K562 (cell line): ENCODE measurements at regions not wholly inside any gene's neighbourhood (a gene's known extent, or its start where the extent isn't known, plus 50 kb on each side); places are given as distances from the start of the nearest gene placed in this dataset.

Source experiments
- CLOCK ChIP-seq: fragments of 250-450 bp; sonication (Bioruptor Pico); IDR thresholded peaks from 2 replicates; pipeline ENCODE4 v1.4.0; 2020; ENCODE audit warnings: mild to moderate bottlenecking, moderate library complexity, borderline replicate concordance
- ESRRB ChIP-seq: fragments of 250-450 bp; sonication (Bioruptor Pico); IDR thresholded peaks from 2 replicates; pipeline ENCODE4 v1.5.0; 2020; ENCODE audit warnings: mild to moderate bottlenecking, moderate library complexity, borderline replicate concordance
- RBM39 ChIP-seq: fragments of 200-400 bp; formaldehyde crosslinking; optimal IDR thresholded peaks from 2 replicates; pipeline ENCODE3; 2018; ENCODE audit warnings: low read depth, low read length
- SAFB2 ChIP-seq: fragments of 200-400 bp; formaldehyde crosslinking; IDR thresholded peaks from 2 replicates; pipeline ENCODE4 v1.6.1; 2018; ENCODE audit warnings: borderline replicate concordance, low read length, low read depth, moderate library complexity; ENCODE audit not compliant: severe bottlenecking
- THAP12 ChIP-seq: fragments of 250-450 bp; sonication (Bioruptor Pico); IDR thresholded peaks from 2 replicates; pipeline ENCODE4 v1.9.0; 2021; ENCODE audit warnings: mild to moderate bottlenecking, inconsistent platforms
- ZNF165 ChIP-seq: fragments of 250-450 bp; sonication (Bioruptor Pico); IDR thresholded peaks from 2 replicates; pipeline ENCODE4 v1.4.0; 2020; ENCODE audit warnings: borderline replicate concordance

- TF ChIP-seq THAP12 (CRISPR knock-in tag) (no peak), SAFB2 (no peak), RBM39 (no peak), CLOCK (CRISPR knock-in tag) (no peak), ZNF165 (no peak), ESRRB (no peak)
Observed at GRCh38 chr14:22500954-22501726, 87.9 kb downstream of the DAD1 start (continued).
